ENCODE measurements at regions not wholly inside any gene's neighbourhood (a gene's known extent, or its start where the extent isn't known, plus 50 kb on each side); places are given as distances from the start of the nearest gene placed in this dataset.

GRCh38 chr18:39205565-39206195 is 1640.1 kb upstream of the CELF4 start:
- BruUV-seq (replicated peaks) = no TSS peak
- Histone ChIP-seq H3K4me2 (ENCODE audit: insufficient read depth, low read length) (no peak overlapping the region), H2AFZ (ENCODE audit: low read depth, low read length) (no peak overlapping the region), H3K4me1 (ENCODE audit: control insufficient read depth, extremely low read depth, insufficient read depth, low read length) (no peaks in the 10 kb centered on the region), H3K79me2 (ENCODE audit: control insufficient read depth, insufficient read depth, low read length) (no peaks in the 10 kb centered on the region), H3K9me3 (replicated peaks; ENCODE audit: control insufficient read depth, insufficient read depth, low read length) (no peaks in the 10 kb centered on the region), H3K27me3 (ENCODE audit: control insufficient read depth in 2 of 2, insufficient read depth in 2 of 2, low read length in 2 of 2) (no peaks in the 10 kb centered on the region), H3K9me1 (replicated peaks; ENCODE audit: control insufficient read depth, extremely low read depth, insufficient read depth, low read length) (no peaks in the 10 kb centered on the region), H3K27ac (ENCODE audit: insufficient read depth, low read depth, low read length) (no peak overlapping the region), H3K36me3 (ENCODE audit: control insufficient read depth in 2 of 2, extremely low read depth in 1 of 2, insufficient read depth in 2 of 2, low read length in 2 of 2) (no peaks in the 10 kb centered on the region), H4K20me1 (replicated peaks; ENCODE audit: control insufficient read depth, extremely low read depth, insufficient read depth, low read length) (no peaks in the 10 kb centered on the region), H3K4me3 (replicated peaks in 1 of 3; ENCODE audit: insufficient read depth in 1 of 3, low read depth in 1 of 3, low read length in 3 of 3) (no peak overlapping the region), H3K9ac (replicated peaks; ENCODE audit: extremely low read depth, insufficient read depth, low read length) (no peak overlapping the region)
- dilution Hi-C loops (cut with MboI; ENCODE audit: extremely low pct_ligation_motif_present, low sequenced_read_pairs) (no loop called here), intact Hi-C loops (cut with micrococcal nuclease) (loop anchor here (10.0 kb wide), 1 partner anchor 369 kb away; no protein-coding TSS in a partner anchor)
- DNase-seq (ENCODE audit: low read depth, low spot score) (no peak), FAIRE-seq (no peak)
- ChIA-PET POLR2A (no interaction called here), CTCF (interaction anchor here (1.0 kb wide), 1 partner anchor 366 kb away, joined by 3 read pairs; no protein-coding TSS in a partner anchor)
- no peak for TF ChIP-seq MYC (IDR thresholded peaks at IDR 0.05; ENCODE audit: low read depth, low read length)

GRCh38 chr18:39200153-39200552 is 1634.6 kb upstream of the CELF4 start:
- TF ChIP-seq CTCF (IDR thresholded peaks at IDR 0.05; ENCODE audit: extremely low read depth in 1 of 2, insufficient read depth in 1 of 2, low read depth in 1 of 2, low read length in 2 of 2) (no peak), POLR2AphosphoS5 (IDR thresholded peaks at IDR 0.05; ENCODE audit: insufficient read depth, low read depth, low read length) (no peak), GATA2 (IDR thresholded peaks at IDR 0.05; ENCODE audit: insufficient read depth, insufficient read length, low read depth, low read length) (no peak), POLR2A (IDR thresholded peaks at IDR 0.05; ENCODE audit: low read depth, low read length) (no peak), MYC (IDR thresholded peaks at IDR 0.05; ENCODE audit: low read depth, low read length) (no peak), FOS (IDR thresholded peaks at IDR 0.05; ENCODE audit: borderline replicate concordance, insufficient read depth, low read length) (no peak), JUN (IDR thresholded peaks at IDR 0.05; ENCODE audit: borderline replicate concordance, insufficient read depth, insufficient read length, low read depth) (no peak), EZH2 (IDR thresholded peaks at IDR 0.05; ENCODE audit: borderline replicate concordance, low read depth, low read length, severe bottlenecking) (no peak), MAX (IDR thresholded peaks at IDR 0.05; ENCODE audit: insufficient read depth, insufficient read length) (no peak)
- FAIRE-seq (no peak), DNase-seq (ENCODE audit: low read depth, low spot score) (no peak)
- H3K4me1 ChIP-seq (ENCODE audit: control insufficient read depth, extremely low read depth, insufficient read depth, low read length) = no peaks in the 10 kb centered on the region
- no peak overlapping the region for H2AFZ ChIP-seq (ENCODE audit: low read depth, low read length)
- H3K4me3 ChIP-seq (replicated peaks in 1 of 3; ENCODE audit: insufficient read depth in 1 of 3, low read depth in 1 of 3, low read length in 3 of 3) = no peak overlapping the region
- no peaks in the 10 kb centered on the region for H4K20me1 ChIP-seq (replicated peaks; ENCODE audit: control insufficient read depth, extremely low read depth, insufficient read depth, low read length)
- no peak overlapping the region for H3K9ac ChIP-seq (replicated peaks; ENCODE audit: extremely low read depth, insufficient read depth, low read length)
- no TSS peak for BruUV-seq (replicated peaks)
- intact Hi-C loops (cut with micrococcal nuclease) = loop anchor here (10.0 kb wide), 1 partner anchor 375 kb away; no protein-coding TSS in a partner anchor
- H3K79me2 ChIP-seq (ENCODE audit: control insufficient read depth, insufficient read depth, low read length) = no peaks in the 10 kb centered on the region
- CTCF ChIA-PET = no interaction called here
- H3K9me3 ChIP-seq (replicated peaks; ENCODE audit: control insufficient read depth, insufficient read depth, low read length) = no peaks in the 10 kb centered on the region
- H3K4me2 ChIP-seq (ENCODE audit: insufficient read depth, low read length) = no peak overlapping the region
- H3K36me3 ChIP-seq (ENCODE audit: control insufficient read depth in 2 of 2, extremely low read depth in 1 of 2, insufficient read depth in 2 of 2, low read length in 2 of 2) = no peaks in the 10 kb centered on the region
- POLR2A ChIA-PET = no interaction called here
- dilution Hi-C loops (cut with MboI; ENCODE audit: extremely low pct_ligation_motif_present, low sequenced_read_pairs) = no loop called here
- H3K27me3 ChIP-seq (ENCODE audit: control insufficient read depth in 2 of 2, insufficient read depth in 2 of 2, low read length in 2 of 2) = no peaks in the 10 kb centered on the region
- H3K9me1 ChIP-seq (replicated peaks; ENCODE audit: control insufficient read depth, extremely low read depth, insufficient read depth, low read length) = no peaks in the 10 kb centered on the region
- H3K27ac ChIP-seq (ENCODE audit: insufficient read depth, low read depth, low read length) = no peak overlapping the region

Measured in endothelial cell of umbilical vein (primary cell).